ENCODE measurements at regions not wholly inside any gene's neighbourhood (a gene's known extent, or its start where the extent isn't known, plus 50 kb on each side); places are given as distances from the start of the nearest gene placed in this dataset.
"Not testable (repeated sequence)": the region's sequence is repeated elsewhere in the genome, so short reads cannot be mapped to it uniquely, and the experiment has no call there.

- Mint-ChIP-seq H3K27me3 (ENCODE audit: insufficient read depth) (no peaks in the 10 kb centered on the region), H3K9me3 (no peaks in the 10 kb centered on the region), H3K4me1 (no peaks in the 10 kb centered on the region), H3K27ac (no peak overlapping the region), H3K36me3 (ENCODE audit: low read depth) (no peaks in the 10 kb centered on the region), H3K4me3 (no peak overlapping the region)
- Histone ChIP-seq H3K4me3 (ENCODE audit: low read length) (no peak overlapping the region), H3K4me1 (ENCODE audit: control insufficient read depth, insufficient read depth, low read length) (no peaks in the 10 kb centered on the region), H3K36me3 (ENCODE audit: control insufficient read depth, insufficient read depth, low read length) (no peaks in the 10 kb centered on the region), H3K27me3 (ENCODE audit: control insufficient read depth, insufficient read depth, low read length, poor library complexity, severe bottlenecking) (no peaks in the 10 kb centered on the region), H3K27ac (ENCODE audit: low read depth, low read length) (no peak overlapping the region), H3K9ac (ENCODE audit: extremely low read depth, low read length, poor library complexity, severe bottlenecking) (no peak overlapping the region), H3K9me3 (ENCODE audit: control insufficient read depth, low read length) (no peaks in the 10 kb centered on the region)
- 84 to 88% methylated on average over 16 to 32 of the region's 32 CpGs for WGBS, 2 experiments (ENCODE audit: insufficient coverage in 1 of 2, insufficient read length in 1 of 2)
- no peak for TF ChIP-seq CTCF (conservative IDR thresholded peaks at IDR 0.05)
- no peak for DNase-seq
Observed at GRCh38 chr7:1354661-1355567, 104.4 kb downstream of the MICALL2 start.

- H3K4me1 ChIP-seq (ENCODE audit: control insufficient read depth, insufficient read depth, low read length): no peaks in the 10 kb centered on the region
- Mint-ChIP-seq H3K36me3 (ENCODE audit: low read depth) (no peaks in the 10 kb centered on the region), H3K9me3 (no peaks in the 10 kb centered on the region), H3K27me3 (ENCODE audit: insufficient read depth) (peaks cover 3% of the 10 kb centered on the region), H3K4me3 (no peak overlapping the region), H3K27ac (no peak overlapping the region), H3K4me1 (no peaks in the 10 kb centered on the region)
- no peaks in the 10 kb centered on the region for H3K9me3 ChIP-seq (ENCODE audit: control insufficient read depth, low read length)
- no peak for DNase-seq
- peak; percentile 28 for TF ChIP-seq CTCF (conservative IDR thresholded peaks at IDR 0.05)
- no peak overlapping the region for H3K9ac ChIP-seq (ENCODE audit: extremely low read depth, low read length, poor library complexity, severe bottlenecking)
- H3K27ac ChIP-seq (ENCODE audit: low read depth, low read length): no peak overlapping the region
- no peak overlapping the region for H3K4me3 ChIP-seq (ENCODE audit: low read length)
- WGBS, 2 experiments (ENCODE audit: insufficient coverage in 1 of 2, insufficient read length in 1 of 2): 78 to 88% methylated on average over 14 to 24 of the region's 24 CpGs
- no peaks in the 10 kb centered on the region for H3K36me3 ChIP-seq (ENCODE audit: control insufficient read depth, insufficient read depth, low read length)
- H3K27me3 ChIP-seq (ENCODE audit: control insufficient read depth, insufficient read depth, low read length, poor library complexity, severe bottlenecking): no peaks in the 10 kb centered on the region
Observed at GRCh38 chr7:1355568-1356340, 103.5 kb downstream of the MICALL2 start.

- not testable (repeated sequence) for H3K27ac Mint-ChIP-seq; DNase-seq; H3K36me3 ChIP-seq (ENCODE audit: control insufficient read depth, insufficient read depth, low read length); H3K4me1 ChIP-seq (ENCODE audit: control insufficient read depth, insufficient read depth, low read length); H3K27ac ChIP-seq (ENCODE audit: low read depth, low read length); H3K4me3 Mint-ChIP-seq; H3K27me3 Mint-ChIP-seq (ENCODE audit: insufficient read depth); H3K4me3 ChIP-seq (ENCODE audit: low read length); H3K27me3 ChIP-seq (ENCODE audit: control insufficient read depth, insufficient read depth, low read length, poor library complexity, severe bottlenecking); H3K9me3 Mint-ChIP-seq; H3K9ac ChIP-seq (ENCODE audit: extremely low read depth, low read length, poor library complexity, severe bottlenecking); H3K9me3 ChIP-seq (ENCODE audit: control insufficient read depth, low read length); H3K4me1 Mint-ChIP-seq; H3K36me3 Mint-ChIP-seq (ENCODE audit: low read depth)
- 92 to 96% methylated on average over 5 to 6 of the region's 6 CpGs for WGBS, 2 experiments (ENCODE audit: insufficient coverage in 1 of 2, insufficient read length in 1 of 2)
Observed at GRCh38 chr7:1356853-1357252, 102.4 kb downstream of the MICALL2 start.

GRCh38 chr7:1357260-1357600 lies 102.0 kb downstream of the MICALL2 start:
- not testable (repeated sequence) for H3K27me3 Mint-ChIP-seq (ENCODE audit: insufficient read depth)

More at GRCh38 chr7:1357260-1357600, 102.0 kb downstream of the MICALL2 start:
- H3K27ac ChIP-seq (ENCODE audit: low read depth, low read length); H3K4me1 Mint-ChIP-seq; H3K9ac ChIP-seq (ENCODE audit: extremely low read depth, low read length, poor library complexity, severe bottlenecking); H3K36me3 Mint-ChIP-seq (ENCODE audit: low read depth); H3K4me3 Mint-ChIP-seq; H3K9me3 Mint-ChIP-seq; H3K27me3 ChIP-seq (ENCODE audit: control insufficient read depth, insufficient read depth, low read length, poor library complexity, severe bottlenecking); DNase-seq; H3K4me1 ChIP-seq (ENCODE audit: control insufficient read depth, insufficient read depth, low read length); H3K27ac Mint-ChIP-seq; H3K36me3 ChIP-seq (ENCODE audit: control insufficient read depth, insufficient read depth, low read length); H3K9me3 ChIP-seq (ENCODE audit: control insufficient read depth, low read length); H3K4me3 ChIP-seq (ENCODE audit: low read length): not testable (repeated sequence)
- WGBS, 2 experiments (ENCODE audit: insufficient coverage in 1 of 2, insufficient read length in 1 of 2): 90 to 97% methylated on average over 3 of the region's 3 CpGs

Measured in endodermal cell (in vitro differentiated cells).